ENCODE measurements at regions not wholly inside any gene's neighbourhood (a gene's known extent, or its start where the extent isn't known, plus 50 kb on each side); places are given as distances from the start of the nearest gene placed in this dataset.

DNA sequence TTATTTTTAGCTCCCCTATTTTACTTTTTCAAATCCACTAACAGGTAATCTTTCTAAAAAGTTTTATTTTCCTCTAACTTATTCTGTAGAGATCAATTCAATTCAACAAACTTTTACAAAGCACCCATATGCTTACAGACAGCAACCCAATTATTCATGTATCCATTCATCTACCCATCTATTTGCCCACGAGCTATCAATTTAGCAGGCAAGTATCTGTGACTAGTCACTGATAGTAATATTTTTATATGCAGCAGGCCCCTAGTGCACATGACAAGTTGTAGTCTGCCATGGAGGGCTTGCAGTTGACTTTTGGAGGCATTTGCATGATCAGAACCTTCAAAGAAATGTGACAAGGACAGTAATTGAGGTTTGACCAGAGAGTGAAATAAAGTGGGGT is 753.2 kb upstream of the TENM4 start:
- ChIA-PET POLR2A (no interaction called here), CTCF (no interaction called here)
- Histone ChIP-seq H3K4me3 (ENCODE audit: low read depth, low read length) (no peak overlapping the region), H3K27ac (ENCODE audit: low read depth, low read length) (no peak overlapping the region), H3K27me3 (ENCODE audit: control insufficient read depth, insufficient read depth, low read length) (no peaks in the 10 kb centered on the region), H3K9me3 (ENCODE audit: control insufficient read depth, insufficient read depth, low read length) (no peaks in the 10 kb centered on the region)
- TF ChIP-seq, protein P1, sequence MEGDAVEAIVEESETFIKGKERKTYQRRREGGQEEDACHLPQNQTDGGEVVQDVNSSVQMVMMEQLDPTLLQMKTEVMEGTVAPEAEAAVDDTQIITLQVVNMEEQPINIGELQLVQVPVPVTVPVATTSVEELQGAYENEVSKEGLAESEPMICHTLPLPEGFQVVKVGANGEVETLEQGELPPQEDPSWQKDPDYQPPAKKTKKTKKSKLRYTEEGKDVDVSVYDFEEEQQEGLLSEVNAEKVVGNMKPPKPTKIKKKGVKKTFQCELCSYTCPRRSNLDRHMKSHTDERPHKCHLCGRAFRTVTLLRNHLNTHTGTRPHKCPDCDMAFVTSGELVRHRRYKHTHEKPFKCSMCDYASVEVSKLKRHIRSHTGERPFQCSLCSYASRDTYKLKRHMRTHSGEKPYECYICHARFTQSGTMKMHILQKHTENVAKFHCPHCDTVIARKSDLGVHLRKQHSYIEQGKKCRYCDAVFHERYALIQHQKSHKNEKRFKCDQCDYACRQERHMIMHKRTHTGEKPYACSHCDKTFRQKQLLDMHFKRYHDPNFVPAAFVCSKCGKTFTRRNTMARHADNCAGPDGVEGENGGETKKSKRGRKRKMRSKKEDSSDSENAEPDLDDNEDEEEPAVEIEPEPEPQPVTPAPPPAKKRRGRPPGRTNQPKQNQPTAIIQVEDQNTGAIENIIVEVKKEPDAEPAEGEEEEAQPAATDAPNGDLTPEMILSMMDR (IDR thresholded peaks at IDR 0.05; ENCODE audit: low read depth, low read length): no peak
- DNase-seq (ENCODE audit: low read depth, low spot score): no peak

DNA sequence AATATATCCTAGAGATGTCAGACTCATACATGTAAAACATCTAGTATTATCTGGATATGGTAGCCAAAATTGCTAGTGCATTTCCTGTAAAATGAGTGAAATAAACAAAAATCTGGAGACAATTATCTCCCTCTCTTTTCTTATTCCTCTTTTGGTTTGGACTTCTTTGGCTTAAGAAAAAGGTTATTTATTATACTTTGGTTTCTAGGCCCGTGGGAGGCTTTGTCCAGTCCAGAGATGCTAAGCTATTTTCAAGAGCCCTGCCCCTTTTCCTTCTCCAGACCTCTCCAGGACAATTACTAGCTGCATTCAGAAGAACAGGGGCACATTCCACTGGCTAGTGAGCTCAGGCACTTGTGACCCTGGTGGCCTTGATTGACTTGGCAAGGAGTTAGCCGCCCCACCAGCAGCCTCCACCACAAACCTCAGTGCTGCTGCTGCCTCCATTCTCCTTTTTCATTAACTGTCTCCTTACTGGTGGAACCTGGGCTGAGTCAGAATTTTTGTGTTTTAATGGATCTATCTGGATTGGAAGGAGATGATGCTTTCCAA is 747.3 kb upstream of the TENM4 start:
- H3K9me3 ChIP-seq (ENCODE audit: control insufficient read depth, insufficient read depth, low read length): no peaks in the 10 kb centered on the region
- H3K4me3 ChIP-seq (ENCODE audit: low read depth, low read length): no peak overlapping the region
- TF ChIP-seq, protein P1 (IDR thresholded peaks at IDR 0.05; ENCODE audit: low read depth, low read length): no peak
- no peaks in the 10 kb centered on the region for H3K27me3 ChIP-seq (ENCODE audit: control insufficient read depth, insufficient read depth, low read length)
- no peak for DNase-seq (ENCODE audit: low read depth, low spot score)
- ChIA-PET CTCF (no interaction called here), POLR2A (no interaction called here)
- no peak overlapping the region for H3K27ac ChIP-seq (ENCODE audit: low read depth, low read length)

- Histone ChIP-seq H3K4me3 (ENCODE audit: low read depth, low read length) (no peak overlapping the region), H3K9me3 (ENCODE audit: control insufficient read depth, insufficient read depth, low read length) (no peaks in the 10 kb centered on the region), H3K27me3 (ENCODE audit: control insufficient read depth, insufficient read depth, low read length) (no peaks in the 10 kb centered on the region), H3K27ac (ENCODE audit: low read depth, low read length) (no peak overlapping the region)
- no peak for DNase-seq (ENCODE audit: low read depth, low spot score)
- POLR2A ChIA-PET: no interaction called here
- TF ChIP-seq, protein P1 (IDR thresholded peaks at IDR 0.05; ENCODE audit: low read depth, low read length): no peak
- CTCF ChIA-PET: interaction anchor here (1.2 kb wide), 1 partner anchor 31 kb away, joined by 3 read pairs; no protein-coding TSS in a partner anchor
Measured at GRCh38 chr11:80186692-80187091, 745.9 kb upstream of the TENM4 start.

GRCh38 chr11:80182901-80183300 is 742.1 kb upstream of the TENM4 start:
- ChIA-PET CTCF (no interaction called here), POLR2A (no interaction called here)
- no peak for DNase-seq (ENCODE audit: low read depth, low spot score)
- Histone ChIP-seq H3K4me3 (ENCODE audit: low read depth, low read length) (no peak overlapping the region), H3K27me3 (ENCODE audit: control insufficient read depth, insufficient read depth, low read length) (no peaks in the 10 kb centered on the region), H3K9me3 (ENCODE audit: control insufficient read depth, insufficient read depth, low read length) (no peaks in the 10 kb centered on the region), H3K27ac (ENCODE audit: low read depth, low read length) (no peak overlapping the region)
- TF ChIP-seq, protein P1 (IDR thresholded peaks at IDR 0.05; ENCODE audit: low read depth, low read length): no peak

DNA sequence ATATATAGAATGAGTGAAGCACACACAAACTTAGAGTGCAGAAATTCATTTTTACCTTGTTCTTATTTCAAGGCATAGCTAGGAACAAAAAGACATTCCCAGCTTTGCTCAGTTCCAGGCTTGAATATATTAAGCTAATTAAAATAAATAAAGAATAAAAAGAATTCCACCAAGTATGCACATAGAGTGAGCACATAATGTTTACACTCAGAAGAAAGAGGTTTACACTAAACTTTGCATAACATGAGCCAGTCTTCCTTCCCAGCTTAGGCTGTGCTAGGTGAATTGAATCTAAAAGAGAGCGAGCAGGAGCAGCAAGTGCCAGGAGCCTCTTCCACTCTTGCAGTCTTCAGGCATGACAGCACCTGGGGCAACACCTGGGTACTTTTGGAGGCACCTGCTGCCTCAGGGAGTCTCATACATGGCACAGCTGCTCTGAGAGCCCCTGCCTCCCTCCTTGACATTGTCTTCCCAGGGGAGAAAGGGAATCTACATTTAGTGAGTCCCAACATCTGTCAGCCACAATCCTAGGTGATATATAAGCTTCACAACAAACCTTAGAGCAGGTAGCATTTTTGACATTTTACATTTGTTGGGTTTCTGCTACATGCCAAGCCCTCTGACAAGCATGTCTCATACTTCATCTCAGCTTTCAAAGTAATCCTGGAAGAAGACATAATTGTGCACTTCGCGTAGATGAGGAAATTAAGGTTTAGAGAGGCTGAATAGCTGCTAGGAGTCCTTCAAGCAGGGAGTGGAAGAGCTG is 732.7 kb upstream of the TENM4 start:
- H3K9me3 ChIP-seq (ENCODE audit: control insufficient read depth, insufficient read depth, low read length): no peaks in the 10 kb centered on the region
- TF ChIP-seq, protein P1 (IDR thresholded peaks at IDR 0.05; ENCODE audit: low read depth, low read length): no peak
- H3K27ac ChIP-seq (ENCODE audit: low read depth, low read length): no peak overlapping the region
- ChIA-PET POLR2A (no interaction called here), CTCF (interaction anchor here (0.9 to 2.8 kb wide), 2 partner anchors 18 to 465 kb away, joined by 4 to 8 read pairs; no protein-coding TSS in a partner anchor)
- no peak overlapping the region for H3K4me3 ChIP-seq (ENCODE audit: low read depth, low read length)
- DNase-seq (ENCODE audit: low read depth, low spot score): no peak
- H3K27me3 ChIP-seq (ENCODE audit: control insufficient read depth, insufficient read depth, low read length): no peaks in the 10 kb centered on the region
